ENCODE measurements at regions not wholly inside any gene's neighbourhood (a gene's known extent, or its start where the extent isn't known, plus 50 kb on each side); places are given as distances from the start of the nearest gene placed in this dataset.

DNA sequence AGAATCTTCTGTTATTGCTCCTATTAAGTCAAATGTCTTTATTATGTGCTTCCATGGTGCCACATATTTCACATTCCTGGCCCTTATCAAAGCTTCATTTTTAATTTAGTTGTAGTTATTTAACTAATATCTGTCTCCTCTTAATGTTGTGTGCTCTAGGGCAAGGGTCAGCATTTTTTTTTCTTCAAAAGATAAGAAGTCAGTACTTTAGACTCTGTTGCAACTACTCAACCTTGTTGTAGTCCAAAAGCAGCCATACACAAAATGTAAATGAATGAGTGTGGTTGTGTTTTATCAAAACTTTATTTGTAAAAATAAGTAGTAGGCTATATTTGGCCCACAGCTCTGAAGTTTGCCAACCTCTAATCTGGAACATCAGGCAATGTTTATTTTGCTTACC is 394.7 kb upstream of the CBLB start:
- TF ChIP-seq, protein P1, sequence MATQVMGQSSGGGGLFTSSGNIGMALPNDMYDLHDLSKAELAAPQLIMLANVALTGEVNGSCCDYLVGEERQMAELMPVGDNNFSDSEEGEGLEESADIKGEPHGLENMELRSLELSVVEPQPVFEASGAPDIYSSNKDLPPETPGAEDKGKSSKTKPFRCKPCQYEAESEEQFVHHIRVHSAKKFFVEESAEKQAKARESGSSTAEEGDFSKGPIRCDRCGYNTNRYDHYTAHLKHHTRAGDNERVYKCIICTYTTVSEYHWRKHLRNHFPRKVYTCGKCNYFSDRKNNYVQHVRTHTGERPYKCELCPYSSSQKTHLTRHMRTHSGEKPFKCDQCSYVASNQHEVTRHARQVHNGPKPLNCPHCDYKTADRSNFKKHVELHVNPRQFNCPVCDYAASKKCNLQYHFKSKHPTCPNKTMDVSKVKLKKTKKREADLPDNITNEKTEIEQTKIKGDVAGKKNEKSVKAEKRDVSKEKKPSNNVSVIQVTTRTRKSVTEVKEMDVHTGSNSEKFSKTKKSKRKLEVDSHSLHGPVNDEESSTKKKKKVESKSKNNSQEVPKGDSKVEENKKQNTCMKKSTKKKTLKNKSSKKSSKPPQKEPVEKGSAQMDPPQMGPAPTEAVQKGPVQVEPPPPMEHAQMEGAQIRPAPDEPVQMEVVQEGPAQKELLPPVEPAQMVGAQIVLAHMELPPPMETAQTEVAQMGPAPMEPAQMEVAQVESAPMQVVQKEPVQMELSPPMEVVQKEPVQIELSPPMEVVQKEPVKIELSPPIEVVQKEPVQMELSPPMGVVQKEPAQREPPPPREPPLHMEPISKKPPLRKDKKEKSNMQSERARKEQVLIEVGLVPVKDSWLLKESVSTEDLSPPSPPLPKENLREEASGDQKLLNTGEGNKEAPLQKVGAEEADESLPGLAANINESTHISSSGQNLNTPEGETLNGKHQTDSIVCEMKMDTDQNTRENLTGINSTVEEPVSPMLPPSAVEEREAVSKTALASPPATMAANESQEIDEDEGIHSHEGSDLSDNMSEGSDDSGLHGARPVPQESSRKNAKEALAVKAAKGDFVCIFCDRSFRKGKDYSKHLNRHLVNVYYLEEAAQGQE (IDR thresholded peaks at IDR 0.05), result no peak
- TF ChIP-seq, protein P2, sequence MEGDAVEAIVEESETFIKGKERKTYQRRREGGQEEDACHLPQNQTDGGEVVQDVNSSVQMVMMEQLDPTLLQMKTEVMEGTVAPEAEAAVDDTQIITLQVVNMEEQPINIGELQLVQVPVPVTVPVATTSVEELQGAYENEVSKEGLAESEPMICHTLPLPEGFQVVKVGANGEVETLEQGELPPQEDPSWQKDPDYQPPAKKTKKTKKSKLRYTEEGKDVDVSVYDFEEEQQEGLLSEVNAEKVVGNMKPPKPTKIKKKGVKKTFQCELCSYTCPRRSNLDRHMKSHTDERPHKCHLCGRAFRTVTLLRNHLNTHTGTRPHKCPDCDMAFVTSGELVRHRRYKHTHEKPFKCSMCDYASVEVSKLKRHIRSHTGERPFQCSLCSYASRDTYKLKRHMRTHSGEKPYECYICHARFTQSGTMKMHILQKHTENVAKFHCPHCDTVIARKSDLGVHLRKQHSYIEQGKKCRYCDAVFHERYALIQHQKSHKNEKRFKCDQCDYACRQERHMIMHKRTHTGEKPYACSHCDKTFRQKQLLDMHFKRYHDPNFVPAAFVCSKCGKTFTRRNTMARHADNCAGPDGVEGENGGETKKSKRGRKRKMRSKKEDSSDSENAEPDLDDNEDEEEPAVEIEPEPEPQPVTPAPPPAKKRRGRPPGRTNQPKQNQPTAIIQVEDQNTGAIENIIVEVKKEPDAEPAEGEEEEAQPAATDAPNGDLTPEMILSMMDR (IDR thresholded peaks at IDR 0.05; ENCODE audit: low read depth, low read length, missing input control), result no peak
- TF ChIP-seq, protein P3, sequence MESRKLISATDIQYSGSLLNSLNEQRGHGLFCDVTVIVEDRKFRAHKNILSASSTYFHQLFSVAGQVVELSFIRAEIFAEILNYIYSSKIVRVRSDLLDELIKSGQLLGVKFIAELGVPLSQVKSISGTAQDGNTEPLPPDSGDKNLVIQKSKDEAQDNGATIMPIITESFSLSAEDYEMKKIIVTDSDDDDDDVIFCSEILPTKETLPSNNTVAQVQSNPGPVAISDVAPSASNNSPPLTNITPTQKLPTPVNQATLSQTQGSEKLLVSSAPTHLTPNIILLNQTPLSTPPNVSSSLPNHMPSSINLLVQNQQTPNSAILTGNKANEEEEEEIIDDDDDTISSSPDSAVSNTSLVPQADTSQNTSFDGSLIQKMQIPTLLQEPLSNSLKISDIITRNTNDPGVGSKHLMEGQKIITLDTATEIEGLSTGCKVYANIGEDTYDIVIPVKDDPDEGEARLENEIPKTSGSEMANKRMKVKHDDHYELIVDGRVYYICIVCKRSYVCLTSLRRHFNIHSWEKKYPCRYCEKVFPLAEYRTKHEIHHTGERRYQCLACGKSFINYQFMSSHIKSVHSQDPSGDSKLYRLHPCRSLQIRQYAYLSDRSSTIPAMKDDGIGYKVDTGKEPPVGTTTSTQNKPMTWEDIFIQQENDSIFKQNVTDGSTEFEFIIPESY (IDR thresholded peaks at IDR 0.05), result no peak
- TF ChIP-seq YY1 (IDR thresholded peaks at IDR 0.05) (no peak), JUND (IDR thresholded peaks at IDR 0.05) (no peak), TAF1 (conservative IDR thresholded peaks at IDR 0.05) (no peak), FOXA1 (IDR thresholded peaks at IDR 0.05) (no peak)

Measured in liver (tissue), 3 donors.